Hepatocyte (in vitro differentiated cells): ENCODE measurements at regions not wholly inside any gene's neighbourhood (a gene's known extent, or its start where the extent isn't known, plus 50 kb on each side); places are given as distances from the start of the nearest gene placed in this dataset.

Experiments used
- DNase-seq: peaks from one replicate; pipeline ENCODE4 v3.0.0-alpha.2; 2016; ENCODE audit warnings: low spot score
- H2AFZ ChIP-seq: fragments of 200-600 bp; sonication (generic); 2 replicates; pipeline ENCODE4 v1.6.0; 2016; ENCODE audit warnings: antibody characterized with exemption, mild to moderate bottlenecking
- H3K27ac ChIP-seq: fragments of 200-600 bp; sonication (generic); 2 replicates; pipeline ENCODE4 v1.5.1; 2016; ENCODE audit warnings: mild to moderate bottlenecking
- H3K27me3 ChIP-seq: fragments of 200-600 bp; sonication (generic); 2 replicates; pipeline ENCODE4 v1.6.1; 2016
- H3K36me3 ChIP-seq: fragments of 200-600 bp; sonication (generic); replicated peaks from 2 replicates; pipeline ENCODE4 v1.5.1; 2016; ENCODE audit warnings: low read depth; ENCODE audit not compliant: insufficient read depth
- H3K4me1 ChIP-seq: fragments of 200-600 bp; sonication (generic); 2 replicates; pipeline ENCODE4 v1.5.1; 2016; ENCODE audit warnings: mild to moderate bottlenecking, moderate library complexity; ENCODE audit not compliant: insufficient read depth
- H3K4me2 ChIP-seq: fragments of 200-600 bp; sonication (generic); 2 replicates; pipeline ENCODE4 v1.6.0; 2016
- H3K4me3 ChIP-seq: fragments of 200-600 bp; sonication (generic); 2 replicates; pipeline ENCODE4 v1.5.1; 2016; ENCODE audit warnings: mild to moderate bottlenecking
- H3K79me2 ChIP-seq: fragments of 200-600 bp; sonication (generic); 2 replicates; pipeline ENCODE4 v1.6.0; 2017; ENCODE audit warnings: mild to moderate bottlenecking
- H3K9me2 ChIP-seq: fragments of 200-600 bp; sonication (generic); replicated peaks from 2 replicates; pipeline ENCODE4 v1.6.0; 2017; ENCODE audit warnings: mild to moderate bottlenecking; ENCODE audit not compliant: insufficient read depth
- H3K9me3 ChIP-seq: fragments of 200-600 bp; sonication (generic); 2 replicates; pipeline ENCODE4 v1.5.1; 2016; ENCODE audit warnings: low read depth, mild to moderate bottlenecking
- H4K20me1 ChIP-seq: fragments of 200-600 bp; sonication (generic); 2 replicates; pipeline ENCODE4 v1.6.0; 2016; ENCODE audit warnings: mild to moderate bottlenecking; ENCODE audit not compliant: insufficient read depth, poor library complexity, severe bottlenecking
- EZH2 ChIP-seq: fragments of 200-600 bp; sonication (generic); IDR thresholded peaks from 2 replicates; pipeline ENCODE4 v1.6.1; 2016; ENCODE audit warnings: antibody characterized with exemption, mild to moderate bottlenecking, borderline replicate concordance
- EZH2phosphoT487 ChIP-seq: fragments of 200-600 bp; sonication (generic); IDR thresholded peaks from one replicate; pipeline ENCODE4 v1.6.1; 2018; ENCODE audit warnings: antibody characterized with exemption, mild to moderate bottlenecking, low read depth, moderate library complexity; ENCODE audit not compliant: unreplicated experiment, severe bottlenecking
- WGBS: methylation state at CpG from one replicate; pipeline ENCODE4 v1.1.6; 2016; ENCODE audit warnings: low lambda C conversion rate; ENCODE audit errors: missing lambda C conversion rate; 5-methylcytosine and 5-hydroxymethylcytosine counted together
- TF ChIP-seq, protein P1 (sequence below): fragments of 200-600 bp; sonication (generic); IDR thresholded peaks from 2 replicates; pipeline ENCODE4 v1.5.1; 2016; ENCODE audit warnings: antibody characterized with exemption, mild to moderate bottlenecking; ENCODE audit not compliant: poor library complexity

DNA sequence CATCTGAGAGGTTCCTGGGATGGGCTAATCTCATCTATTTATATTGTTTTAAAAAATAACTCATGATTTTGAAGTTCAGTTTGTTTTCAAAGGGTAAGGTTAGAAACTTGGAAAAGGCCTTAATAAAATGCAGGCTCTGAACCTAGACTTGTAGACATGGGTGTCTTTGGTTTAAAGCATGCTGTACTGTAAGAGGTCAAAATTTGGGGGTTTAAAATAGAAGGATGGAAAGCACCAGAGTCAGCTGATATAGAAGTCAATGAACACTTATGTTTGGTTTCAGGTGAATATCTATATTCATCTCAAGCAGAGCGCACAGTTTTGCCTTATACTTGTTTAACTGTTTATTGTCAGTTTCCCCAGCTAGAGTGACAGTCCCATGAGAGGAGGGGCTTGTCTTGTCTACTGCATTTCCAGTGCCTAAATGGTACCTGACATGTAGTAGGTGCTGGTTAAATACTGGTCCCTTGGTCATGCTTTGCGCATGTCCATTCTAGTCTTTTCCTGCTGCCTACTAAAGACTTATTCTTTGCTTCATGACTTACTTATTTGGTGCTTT lies 112.3 kb upstream of the DTNBP1 start:
- H3K4me3 ChIP-seq, result no peak overlapping the region
- WGBS, result 98% methylated on average over 2 of the region's 2 CpGs
- no peak overlapping the region for H3K27ac ChIP-seq
- no peaks in the 10 kb centered on the region for H3K36me3 ChIP-seq
- TF ChIP-seq, protein P1, sequence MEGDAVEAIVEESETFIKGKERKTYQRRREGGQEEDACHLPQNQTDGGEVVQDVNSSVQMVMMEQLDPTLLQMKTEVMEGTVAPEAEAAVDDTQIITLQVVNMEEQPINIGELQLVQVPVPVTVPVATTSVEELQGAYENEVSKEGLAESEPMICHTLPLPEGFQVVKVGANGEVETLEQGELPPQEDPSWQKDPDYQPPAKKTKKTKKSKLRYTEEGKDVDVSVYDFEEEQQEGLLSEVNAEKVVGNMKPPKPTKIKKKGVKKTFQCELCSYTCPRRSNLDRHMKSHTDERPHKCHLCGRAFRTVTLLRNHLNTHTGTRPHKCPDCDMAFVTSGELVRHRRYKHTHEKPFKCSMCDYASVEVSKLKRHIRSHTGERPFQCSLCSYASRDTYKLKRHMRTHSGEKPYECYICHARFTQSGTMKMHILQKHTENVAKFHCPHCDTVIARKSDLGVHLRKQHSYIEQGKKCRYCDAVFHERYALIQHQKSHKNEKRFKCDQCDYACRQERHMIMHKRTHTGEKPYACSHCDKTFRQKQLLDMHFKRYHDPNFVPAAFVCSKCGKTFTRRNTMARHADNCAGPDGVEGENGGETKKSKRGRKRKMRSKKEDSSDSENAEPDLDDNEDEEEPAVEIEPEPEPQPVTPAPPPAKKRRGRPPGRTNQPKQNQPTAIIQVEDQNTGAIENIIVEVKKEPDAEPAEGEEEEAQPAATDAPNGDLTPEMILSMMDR, result no peak
- no peak for TF ChIP-seq EZH2phosphoT487
- no peak overlapping the region for H2AFZ ChIP-seq
- no peaks in the 10 kb centered on the region for H3K9me2 ChIP-seq
- no peaks in the 10 kb centered on the region for H3K27me3 ChIP-seq
- no peaks in the 10 kb centered on the region for H4K20me1 ChIP-seq
- no peaks in the 10 kb centered on the region for H3K4me1 ChIP-seq
- DNase-seq, result no peak
- H3K4me2 ChIP-seq, result no peak overlapping the region
- no peaks in the 10 kb centered on the region for H3K79me2 ChIP-seq
- no peaks in the 10 kb centered on the region for H3K9me3 ChIP-seq

DNA sequence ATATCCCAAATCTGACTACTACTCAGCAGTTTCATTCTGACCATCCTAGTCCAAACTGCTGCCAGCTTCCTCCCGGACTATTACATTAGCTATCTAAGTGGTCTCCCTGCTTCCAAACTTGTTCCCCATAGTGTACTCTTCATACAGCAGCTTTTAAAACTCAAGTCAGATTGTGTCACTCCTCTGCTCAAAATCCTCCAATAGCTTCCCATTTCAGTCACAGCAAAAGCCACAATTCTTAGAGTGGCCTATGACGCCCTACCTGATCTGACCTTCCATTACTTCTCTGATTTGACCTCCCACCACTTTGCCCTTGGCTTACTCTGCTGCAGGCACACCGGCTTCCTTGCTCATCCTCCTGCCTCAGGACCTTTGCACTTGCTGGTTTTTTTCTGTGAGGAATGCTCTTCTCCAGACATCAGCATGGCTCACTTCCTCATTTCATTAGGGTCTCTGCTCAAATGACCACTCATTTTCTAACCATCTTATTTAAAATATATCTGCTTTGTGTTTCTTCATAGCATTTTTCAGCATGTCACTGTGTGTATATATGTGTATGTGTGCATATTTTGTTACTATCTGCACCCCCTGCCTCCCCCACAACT lies 111.1 kb upstream of the DTNBP1 start:
- no peak overlapping the region for H3K4me3 ChIP-seq
- no peaks in the 10 kb centered on the region for H3K9me2 ChIP-seq
- no peaks in the 10 kb centered on the region for H3K79me2 ChIP-seq
- H3K9me3 ChIP-seq, result no peaks in the 10 kb centered on the region
- no peak overlapping the region for H3K27ac ChIP-seq
- H3K4me1 ChIP-seq, result peaks cover 2% of the 10 kb centered on the region
- WGBS, result 97% methylated on average over 3 of the region's 3 CpGs
- TF ChIP-seq, protein P1, result no peak
- TF ChIP-seq EZH2, result no peak
- no peak for TF ChIP-seq EZH2phosphoT487
- H3K36me3 ChIP-seq, result no peaks in the 10 kb centered on the region
- H3K4me2 ChIP-seq, result no peak overlapping the region
- H3K27me3 ChIP-seq, result no peaks in the 10 kb centered on the region
- H4K20me1 ChIP-seq, result no peaks in the 10 kb centered on the region
- no peak for DNase-seq
- no peak overlapping the region for H2AFZ ChIP-seq

DNA sequence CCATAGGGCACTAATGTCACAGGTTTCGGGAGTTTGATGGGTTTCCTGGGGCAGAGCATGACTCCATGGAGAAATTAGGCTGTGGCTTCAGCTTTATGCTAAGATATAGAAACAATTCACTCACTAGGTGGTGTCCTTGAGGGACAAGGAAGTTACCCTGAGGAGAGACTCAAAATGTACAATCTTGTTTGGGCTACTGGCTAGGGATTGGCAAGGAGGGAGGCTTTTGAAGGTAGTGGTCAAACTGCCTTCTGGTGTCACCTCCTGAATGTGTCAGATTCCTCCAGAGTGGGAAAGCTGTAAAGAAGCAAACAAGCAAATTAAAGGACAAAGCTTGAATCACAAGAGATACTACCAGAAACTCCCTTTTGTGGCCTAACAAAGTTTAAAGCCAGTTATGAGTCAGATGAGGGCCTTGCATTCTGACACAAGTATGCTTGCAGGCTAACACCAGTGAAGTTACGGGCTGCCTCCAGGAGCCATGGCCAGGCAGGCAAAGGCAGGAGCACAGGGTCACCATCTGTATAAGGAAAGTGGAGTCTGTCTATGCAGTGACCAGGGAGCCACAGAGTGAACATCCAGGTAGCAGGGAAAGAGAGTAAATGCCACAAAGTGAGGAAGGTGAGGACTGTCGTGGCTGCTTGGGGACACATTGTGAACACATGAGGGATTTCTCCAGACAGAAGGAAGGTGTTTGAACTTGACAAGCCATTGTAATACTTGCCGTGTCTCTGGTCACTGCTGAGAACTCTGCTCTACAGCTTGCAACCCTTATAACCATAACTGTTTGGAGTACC lies 107.7 kb upstream of the DTNBP1 start:
- H3K9me3 ChIP-seq, result no peaks in the 10 kb centered on the region
- no peaks in the 10 kb centered on the region for H3K27me3 ChIP-seq
- TF ChIP-seq EZH2phosphoT487 (no peak), EZH2 (no peak)
- TF ChIP-seq, protein P1, result no peak
- no peaks in the 10 kb centered on the region for H3K36me3 ChIP-seq
- H2AFZ ChIP-seq, result no peak overlapping the region
- no peaks in the 10 kb centered on the region for H3K79me2 ChIP-seq
- no peaks in the 10 kb centered on the region for H3K9me2 ChIP-seq
- peak; percentile 13 for DNase-seq
- WGBS, result 94% methylated on average over 4 of the region's 4 CpGs
- no peaks in the 10 kb centered on the region for H4K20me1 ChIP-seq
- no peak overlapping the region for H3K4me3 ChIP-seq
- peaks cover 2% of the 10 kb centered on the region for H3K4me1 ChIP-seq
- no peak overlapping the region for H3K4me2 ChIP-seq
- peak overlapping the region; percentile 33 for H3K27ac ChIP-seq
